ENCODE measurements at regions not wholly inside any gene's neighbourhood (a gene's known extent, or its start where the extent isn't known, plus 50 kb on each side); places are given as distances from the start of the nearest gene placed in this dataset.

DNA sequence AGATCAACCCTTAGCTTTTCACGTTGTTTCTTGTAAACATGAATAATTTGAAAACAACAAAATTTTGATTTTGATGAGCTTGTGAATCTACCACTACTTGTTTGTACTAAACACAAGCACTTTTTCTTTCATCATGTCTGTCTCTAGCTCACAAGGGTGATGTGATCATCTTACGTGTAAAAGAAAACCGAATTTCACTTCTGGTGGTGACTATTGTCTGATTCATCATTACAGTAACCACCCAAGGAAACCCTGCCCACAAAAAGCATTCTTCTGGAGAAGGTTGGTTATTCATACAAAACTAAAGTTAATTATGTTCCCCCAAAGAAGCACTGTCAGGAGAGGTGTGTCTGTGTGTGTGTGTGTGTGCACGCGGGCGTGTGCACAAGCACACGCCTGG, 285.4 kb downstream of the ZNF516 start:
- intact Hi-C loops (cut with micrococcal nuclease; ENCODE audit: unreplicated experiment), result no loop called here
- Histone ChIP-seq H2AFZ (no peak overlapping the region), H3K36me3 (ENCODE audit: low read depth) (no peaks in the 10 kb centered on the region), H3K4me1 (replicated peaks; ENCODE audit: insufficient read depth) (no peaks in the 10 kb centered on the region), H3K9me3 (ENCODE audit: insufficient read depth, low read depth) (no peaks in the 10 kb centered on the region), H3K79me2 (ENCODE audit: low read depth) (no peaks in the 10 kb centered on the region), H3K4me3 (no peak overlapping the region), H3K9me2 (ENCODE audit: insufficient read depth) (no peaks in the 10 kb centered on the region), H3K27ac (no peak overlapping the region), H3F3A (ENCODE audit: insufficient read depth, low read depth) (no peaks in the 10 kb centered on the region), H3K4me2 (no peak overlapping the region), H4K20me1 (ENCODE audit: insufficient read depth) (no peaks in the 10 kb centered on the region), H3K27me3 (ENCODE audit: insufficient read depth, low read depth) (peaks cover 73% of the 10 kb centered on the region)
- TF ChIP-seq EZH2 (IDR thresholded peaks at IDR 0.05; ENCODE audit: low read depth) (no peak), CTCF (conservative IDR thresholded peaks at IDR 0.05) (no peak)
- BruUV-seq (replicated peaks), result no TSS peak
- CTCF ChIA-PET, result no interaction called here
- no peak for DNase-seq
- POLR2A ChIA-PET (ENCODE audit: unreplicated experiment), result no interaction called here

DNA sequence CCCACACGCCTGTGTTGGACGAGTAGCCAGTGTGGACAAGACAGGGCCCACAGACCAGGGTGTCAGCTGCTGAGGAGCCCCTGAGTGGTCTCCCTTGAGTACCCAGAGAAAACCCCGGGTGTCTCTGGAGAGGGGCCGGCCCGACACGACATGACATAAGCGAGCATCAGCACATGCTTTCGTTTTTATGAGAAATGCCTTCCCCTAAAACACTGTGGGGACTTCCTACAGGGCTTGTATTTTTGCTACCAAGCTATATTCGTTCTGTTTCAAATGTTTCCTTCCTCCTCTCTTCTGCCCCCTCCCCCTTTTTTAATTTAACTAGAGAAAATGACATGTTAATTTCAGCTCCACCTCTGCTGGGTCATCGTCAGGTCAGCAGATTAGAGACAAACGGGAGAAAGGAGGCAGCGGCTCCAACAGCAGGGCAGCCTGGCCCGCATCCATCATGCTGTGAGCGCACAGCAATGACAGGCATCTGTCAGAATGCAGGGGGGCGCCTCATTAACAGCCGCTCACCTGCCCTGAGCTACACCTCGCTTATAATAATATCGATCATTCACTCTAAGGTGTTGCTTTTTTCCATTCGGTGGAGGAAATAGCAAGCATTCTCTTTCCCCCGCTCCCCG, 286.2 kb downstream of the ZNF516 start:
- TF ChIP-seq EZH2 (IDR thresholded peaks at IDR 0.05; ENCODE audit: low read depth) (no peak), CTCF (conservative IDR thresholded peaks at IDR 0.05) (no peak)
- H3K27me3 ChIP-seq (ENCODE audit: insufficient read depth, low read depth), result peaks cover 82% of the 10 kb centered on the region

GRCh38 chr18:76205906-76206305, 289.1 kb downstream of the ZNF516 start:
- Histone ChIP-seq H3K9me3 (ENCODE audit: insufficient read depth, low read depth) (no peaks in the 10 kb centered on the region), H3K4me1 (replicated peaks; ENCODE audit: insufficient read depth) (no peaks in the 10 kb centered on the region), H3K4me2 (no peak overlapping the region), H2AFZ (no peak overlapping the region), H4K20me1 (ENCODE audit: insufficient read depth) (no peaks in the 10 kb centered on the region), H3K27ac (no peak overlapping the region), H3K36me3 (ENCODE audit: low read depth) (no peaks in the 10 kb centered on the region), H3K27me3 (ENCODE audit: insufficient read depth, low read depth) (peaks cover 84% of the 10 kb centered on the region), H3K4me3 (no peak overlapping the region), H3K79me2 (ENCODE audit: low read depth) (no peaks in the 10 kb centered on the region), H3F3A (ENCODE audit: insufficient read depth, low read depth) (no peaks in the 10 kb centered on the region), H3K9me2 (ENCODE audit: insufficient read depth) (no peaks in the 10 kb centered on the region)
- intact Hi-C loops (cut with micrococcal nuclease; ENCODE audit: unreplicated experiment), result no loop called here
- no peak for DNase-seq
- BruUV-seq (replicated peaks), result no TSS peak
- ChIA-PET CTCF (no interaction called here), POLR2A (ENCODE audit: unreplicated experiment) (no interaction called here)
- TF ChIP-seq EZH2 (IDR thresholded peaks at IDR 0.05; ENCODE audit: low read depth) (no peak), CTCF (conservative IDR thresholded peaks at IDR 0.05) (no peak)

More for the DNA sequence above, 286.2 kb downstream of the ZNF516 start:
- peak overlapping the region; percentile 29; the same call in 1 of the 2 replicates for H3K4me2 ChIP-seq
- intact Hi-C loops (cut with micrococcal nuclease; ENCODE audit: unreplicated experiment), result no loop called here
- no peaks in the 10 kb centered on the region for H4K20me1 ChIP-seq (ENCODE audit: insufficient read depth)
- no peaks in the 10 kb centered on the region for H3K4me1 ChIP-seq (replicated peaks; ENCODE audit: insufficient read depth)
- no peaks in the 10 kb centered on the region for H3F3A ChIP-seq (ENCODE audit: insufficient read depth, low read depth)
- no peak for DNase-seq
- H3K36me3 ChIP-seq (ENCODE audit: low read depth), result no peaks in the 10 kb centered on the region
- BruUV-seq (replicated peaks), result no TSS peak
- no peak overlapping the region for H2AFZ ChIP-seq
- CTCF ChIA-PET, result no interaction called here
- no peak overlapping the region for H3K27ac ChIP-seq
- H3K4me3 ChIP-seq, result no peak overlapping the region
- no peaks in the 10 kb centered on the region for H3K9me3 ChIP-seq (ENCODE audit: insufficient read depth, low read depth)
- no peaks in the 10 kb centered on the region for H3K79me2 ChIP-seq (ENCODE audit: low read depth)
- POLR2A ChIA-PET (ENCODE audit: unreplicated experiment), result no interaction called here
- no peaks in the 10 kb centered on the region for H3K9me2 ChIP-seq (ENCODE audit: insufficient read depth)
